Astrocyte (in vitro differentiated cells and primary cell): ENCODE measurements at regions not wholly inside any gene's neighbourhood (a gene's known extent, or its start where the extent isn't known, plus 50 kb on each side); places are given as distances from the start of the nearest gene placed in this dataset.

Source experiments
- DNase-seq: peaks from one replicate; pipeline ENCODE4 v3.0.0-alpha.2; 2010; ENCODE audit warnings: low read depth
- FAIRE-seq: peaks from 2 replicates; lab custom pipeline; 2011; peaks lifted over from hg19 to GRCh38; lab: Jason Lieb, UNC
- H2AFZ ChIP-seq: 2 replicates; pipeline ENCODE4 v1.6.0; 2012; ENCODE audit warnings: low read depth, low read length, inconsistent platforms
- H3K27ac ChIP-seq: 2 replicates; pipeline ENCODE4 v1.5.1; 2011; ENCODE audit warnings: low read depth, low read length, inconsistent platforms
- H3K27me3 ChIP-seq: 2 replicates; pipeline ENCODE4 v1.6.0; 2011; ENCODE audit warnings: low read length, inconsistent platforms; ENCODE audit not compliant: insufficient read depth
- H3K36me3 ChIP-seq: 2 replicates; pipeline ENCODE4 v1.5.1; 2011; ENCODE audit warnings: low read length, inconsistent platforms; ENCODE audit not compliant: insufficient read depth
- H3K4me1 ChIP-seq: 2 replicates; pipeline ENCODE4 v1.5.1; 2011; ENCODE audit warnings: low read length, inconsistent platforms; ENCODE audit not compliant: insufficient read depth
- H3K4me2 ChIP-seq: 2 replicates; pipeline ENCODE4 v1.6.0; 2012; ENCODE audit warnings: low read length, inconsistent platforms
- H3K4me3 ChIP-seq: 2 replicates; pipeline ENCODE4 v1.5.1; 2011; ENCODE audit warnings: low read depth, mild to moderate bottlenecking, low read length, inconsistent platforms; ENCODE audit not compliant: insufficient read depth
- H3K79me2 ChIP-seq: 2 replicates; pipeline ENCODE4 v1.6.0; 2012; ENCODE audit warnings: mild to moderate bottlenecking, low read length, inconsistent platforms; ENCODE audit not compliant: insufficient read depth
- H3K9ac ChIP-seq: 2 replicates; pipeline ENCODE4 v1.6.0; 2012; ENCODE audit warnings: mild to moderate bottlenecking, low read length, inconsistent platforms
- H3K9me3 ChIP-seq: 2 replicates; pipeline ENCODE4 v1.5.1; 2012; ENCODE audit warnings: low read depth, mild to moderate bottlenecking, low read length, inconsistent platforms; ENCODE audit not compliant: insufficient read depth
- H4K20me1 ChIP-seq: 2 replicates; pipeline ENCODE4 v1.6.0; 2012; ENCODE audit warnings: low read length, inconsistent platforms; ENCODE audit not compliant: insufficient read depth
- H3K27ac Mint-ChIP-seq: one replicate; pipeline ENCODE4 v1.8.0; 2021; ENCODE audit warnings: mild to moderate bottlenecking, mixed read lengths; ENCODE audit not compliant: unreplicated experiment
- H3K27me3 Mint-ChIP-seq: one replicate; pipeline ENCODE4 v1.8.0; 2021; ENCODE audit warnings: low read depth, mixed read lengths; ENCODE audit not compliant: unreplicated experiment
- H3K36me3 Mint-ChIP-seq: one replicate; pipeline ENCODE4 v1.8.0; 2021; ENCODE audit warnings: low read depth, mixed read lengths; ENCODE audit not compliant: unreplicated experiment
- H3K4me1 Mint-ChIP-seq: one replicate; pipeline ENCODE4 v1.8.0; 2021; ENCODE audit warnings: low read depth, mixed read lengths; ENCODE audit not compliant: unreplicated experiment
- H3K4me3 Mint-ChIP-seq: one replicate; pipeline ENCODE4 v1.8.0; 2021; ENCODE audit warnings: mild to moderate bottlenecking, moderate library complexity, mixed read lengths; ENCODE audit not compliant: unreplicated experiment
- H3K9me3 Mint-ChIP-seq: one replicate; pipeline ENCODE4 v1.8.0; 2021; ENCODE audit warnings: mild to moderate bottlenecking, mixed read lengths; ENCODE audit not compliant: unreplicated experiment
- CTCF ChIP-seq: IDR thresholded peaks from 2 replicates; pipeline ENCODE4 v1.5.1; 2011; ENCODE audit warnings: low read depth, mild to moderate bottlenecking, inconsistent platforms, low read length, moderate library complexity; ENCODE audit not compliant: insufficient read depth
- EZH2 ChIP-seq: IDR thresholded peaks from 2 replicates; pipeline ENCODE4 v1.6.1; 2012; ENCODE audit warnings: mild to moderate bottlenecking, low read length, inconsistent platforms; ENCODE audit not compliant: insufficient read depth

GRCh38 chr5:126053630-126054029, 369.6 kb upstream of the GRAMD2B start:
- no peak overlapping the region for H3K4me3 ChIP-seq
- FAIRE-seq: no peak
- H3K9me3 ChIP-seq: no peaks in the 10 kb centered on the region

GRCh38 chr5:126054577-126055347, 368.4 kb upstream of the GRAMD2B start:
- Histone ChIP-seq H3K27me3 (no peaks in the 10 kb centered on the region), H3K27ac (no peak overlapping the region), H3K36me3 (no peaks in the 10 kb centered on the region), H2AFZ (no peak overlapping the region), H3K9ac (no peak overlapping the region), H3K79me2 (no peaks in the 10 kb centered on the region), H3K4me2 (no peak overlapping the region), H4K20me1 (no peaks in the 10 kb centered on the region), H3K9me3 (no peaks in the 10 kb centered on the region), H3K4me1 (no peaks in the 10 kb centered on the region), H3K4me3 (no peak overlapping the region)
- DNase-seq: peak; percentile 72
- no peak overlapping the region for H3K27ac Mint-ChIP-seq
- no peaks in the 10 kb centered on the region for H3K27me3 Mint-ChIP-seq
- FAIRE-seq: no peak
- H3K36me3 Mint-ChIP-seq: no peaks in the 10 kb centered on the region
- H3K9me3 Mint-ChIP-seq: peaks cover 4% of the 10 kb centered on the region
- H3K4me1 Mint-ChIP-seq: no peaks in the 10 kb centered on the region
- TF ChIP-seq CTCF (no peak), EZH2 (no peak)
- no peak overlapping the region for H3K4me3 Mint-ChIP-seq

More at GRCh38 chr5:126053630-126054029, 369.6 kb upstream of the GRAMD2B start:
- H3K27me3 ChIP-seq: no peaks in the 10 kb centered on the region
- H4K20me1 ChIP-seq: no peaks in the 10 kb centered on the region
- Mint-ChIP-seq H3K36me3 (no peaks in the 10 kb centered on the region), H3K27me3 (no peaks in the 10 kb centered on the region), H3K4me3 (no peak overlapping the region), H3K9me3 (peaks cover 4% of the 10 kb centered on the region), H3K27ac (no peak overlapping the region), H3K4me1 (no peaks in the 10 kb centered on the region)
- TF ChIP-seq CTCF (no peak), EZH2 (no peak)
- H3K36me3 ChIP-seq: no peaks in the 10 kb centered on the region
- no peak overlapping the region for H3K9ac ChIP-seq
- no peaks in the 10 kb centered on the region for H3K4me1 ChIP-seq
- H3K4me2 ChIP-seq: no peak overlapping the region
- no peak overlapping the region for H2AFZ ChIP-seq
- no peak overlapping the region for H3K27ac ChIP-seq
- no peaks in the 10 kb centered on the region for H3K79me2 ChIP-seq
- DNase-seq: no peak

GRCh38 chr5:126055348-126055729, 367.9 kb upstream of the GRAMD2B start:
- Histone ChIP-seq H2AFZ (no peak overlapping the region), H3K79me2 (no peaks in the 10 kb centered on the region), H3K27ac (no peak overlapping the region), H3K4me2 (no peak overlapping the region), H3K4me1 (no peaks in the 10 kb centered on the region), H3K9ac (no peak overlapping the region), H4K20me1 (no peaks in the 10 kb centered on the region), H3K36me3 (no peaks in the 10 kb centered on the region), H3K4me3 (no peak overlapping the region), H3K9me3 (no peaks in the 10 kb centered on the region), H3K27me3 (no peaks in the 10 kb centered on the region)
- no peak for FAIRE-seq
- Mint-ChIP-seq H3K27ac (no peak overlapping the region), H3K4me3 (no peak overlapping the region), H3K27me3 (no peaks in the 10 kb centered on the region), H3K36me3 (no peaks in the 10 kb centered on the region), H3K4me1 (no peaks in the 10 kb centered on the region), H3K9me3 (peaks cover 4% of the 10 kb centered on the region)
- TF ChIP-seq EZH2: no peak
- TF ChIP-seq CTCF: no peak
- no peak for DNase-seq
